Cardiac fibroblast (primary cell): ENCODE measurements at regions not wholly inside any gene's neighbourhood (a gene's known extent, or its start where the extent isn't known, plus 50 kb on each side); places are given as distances from the start of the nearest gene placed in this dataset.

ENCODE experiments used
- DNase-seq, 2 donors: peaks; one replicate each; pipeline versions ENCODE4 v3.0.0 to v3.0.0-alpha.2; 2010; ENCODE audit warnings: low read depth in 2 of 2
- H3K4me3 ChIP-seq, 2 donors: replicated peaks in 1 of 2; 1 replicate in 1 of 2; 2 replicates in 1 of 2; pipeline ENCODE4 v1.5.1; 2011; ENCODE audit warnings: low read depth in 2 of 2, low read length in 2 of 2, mild to moderate bottlenecking in 2 of 2, moderate library complexity in 1 of 2
- TF ChIP-seq, protein P1 (sequence below): IDR thresholded peaks from one replicate; pipeline ENCODE4 v1.5.1; 2011; ENCODE audit warnings: low read depth, mild to moderate bottlenecking, low read length, inconsistent platforms

- TF ChIP-seq, protein P1, sequence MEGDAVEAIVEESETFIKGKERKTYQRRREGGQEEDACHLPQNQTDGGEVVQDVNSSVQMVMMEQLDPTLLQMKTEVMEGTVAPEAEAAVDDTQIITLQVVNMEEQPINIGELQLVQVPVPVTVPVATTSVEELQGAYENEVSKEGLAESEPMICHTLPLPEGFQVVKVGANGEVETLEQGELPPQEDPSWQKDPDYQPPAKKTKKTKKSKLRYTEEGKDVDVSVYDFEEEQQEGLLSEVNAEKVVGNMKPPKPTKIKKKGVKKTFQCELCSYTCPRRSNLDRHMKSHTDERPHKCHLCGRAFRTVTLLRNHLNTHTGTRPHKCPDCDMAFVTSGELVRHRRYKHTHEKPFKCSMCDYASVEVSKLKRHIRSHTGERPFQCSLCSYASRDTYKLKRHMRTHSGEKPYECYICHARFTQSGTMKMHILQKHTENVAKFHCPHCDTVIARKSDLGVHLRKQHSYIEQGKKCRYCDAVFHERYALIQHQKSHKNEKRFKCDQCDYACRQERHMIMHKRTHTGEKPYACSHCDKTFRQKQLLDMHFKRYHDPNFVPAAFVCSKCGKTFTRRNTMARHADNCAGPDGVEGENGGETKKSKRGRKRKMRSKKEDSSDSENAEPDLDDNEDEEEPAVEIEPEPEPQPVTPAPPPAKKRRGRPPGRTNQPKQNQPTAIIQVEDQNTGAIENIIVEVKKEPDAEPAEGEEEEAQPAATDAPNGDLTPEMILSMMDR, result no peak
- H3K4me3 ChIP-seq, result no peak overlapping the region
- no peak for DNase-seq
Measured at GRCh38 chrX:113986427-113986826, 597.5 kb upstream of the HTR2C start.

DNA sequence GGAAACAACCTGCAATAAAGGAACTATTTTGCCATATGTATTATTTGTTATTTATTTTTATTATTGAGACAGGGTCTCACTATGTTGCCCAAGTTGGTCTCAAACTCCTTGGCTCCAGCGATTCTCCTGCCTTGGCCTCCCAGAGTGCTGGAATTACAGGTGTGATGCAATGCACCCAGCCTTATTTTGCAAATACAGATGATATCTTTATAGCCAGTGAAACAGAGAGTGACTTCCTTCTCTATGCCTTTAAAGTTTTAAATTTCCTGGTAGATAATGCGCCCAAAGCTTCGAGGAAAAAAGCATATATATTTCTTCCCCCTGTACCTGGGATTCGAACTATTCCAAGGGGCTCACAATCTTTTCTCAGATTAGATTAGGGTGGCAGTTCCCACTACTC lies 601.1 kb upstream of the HTR2C start:
- TF ChIP-seq, protein P1, result no peak
- DNase-seq, result no peak

DNA sequence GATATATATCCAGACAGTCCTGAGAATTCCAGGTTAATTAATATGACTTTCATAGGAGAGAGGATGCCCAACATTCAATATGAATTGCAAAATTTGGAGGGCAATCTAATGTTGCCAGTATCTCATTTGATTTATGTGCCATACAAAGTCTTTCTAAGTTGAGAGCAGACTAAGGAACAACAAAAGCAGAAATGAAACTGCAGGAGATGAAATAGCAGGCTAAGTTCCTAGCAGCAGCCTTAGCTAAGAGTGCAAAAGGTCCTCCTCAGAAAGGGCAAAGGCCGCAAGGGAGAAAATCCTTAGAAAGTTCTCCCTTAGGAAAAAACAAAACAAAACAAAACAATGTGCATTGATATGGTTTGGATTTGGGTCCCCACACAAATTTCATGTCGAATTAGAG lies 602.9 kb upstream of the HTR2C start:
- no peak for DNase-seq
- H3K4me3 ChIP-seq, result no peak overlapping the region
- TF ChIP-seq, protein P1, result no peak

More for the DNA sequence above, 601.1 kb upstream of the HTR2C start:
- no peak overlapping the region for H3K4me3 ChIP-seq

GRCh38 chrX:113977887-113978286 lies 606.0 kb upstream of the HTR2C start:
- TF ChIP-seq, protein P1, result no peak

GRCh38 chrX:113975441-113975840 lies 608.4 kb upstream of the HTR2C start:
- TF ChIP-seq, protein P1, result no peak
- H3K4me3 ChIP-seq, result no peak overlapping the region
- DNase-seq, result no peak

More at GRCh38 chrX:113977887-113978286, 606.0 kb upstream of the HTR2C start:
- no peak for DNase-seq
- H3K4me3 ChIP-seq, result no peak overlapping the region

DNA sequence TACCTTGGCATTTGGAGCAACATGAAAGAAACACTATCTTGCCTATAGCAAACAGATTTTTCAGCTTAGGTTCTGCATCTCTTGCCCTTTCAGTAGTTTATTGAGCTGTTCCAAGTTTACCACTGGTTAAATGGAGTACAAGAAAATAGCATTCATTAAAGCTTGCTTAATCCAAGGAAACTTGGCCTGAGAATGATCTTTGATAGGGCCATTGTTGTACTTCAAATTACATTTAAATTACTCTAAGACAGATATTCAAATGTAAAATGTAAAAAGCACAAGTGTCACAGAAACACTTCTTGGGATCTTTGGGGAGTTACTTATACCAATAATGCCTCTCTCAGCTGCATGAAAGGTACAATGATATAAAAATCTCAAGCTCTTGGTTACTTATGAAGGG lies 609.0 kb upstream of the HTR2C start:
- no peak for DNase-seq
- TF ChIP-seq, protein P1, result no peak
- no peak overlapping the region for H3K4me3 ChIP-seq

DNA sequence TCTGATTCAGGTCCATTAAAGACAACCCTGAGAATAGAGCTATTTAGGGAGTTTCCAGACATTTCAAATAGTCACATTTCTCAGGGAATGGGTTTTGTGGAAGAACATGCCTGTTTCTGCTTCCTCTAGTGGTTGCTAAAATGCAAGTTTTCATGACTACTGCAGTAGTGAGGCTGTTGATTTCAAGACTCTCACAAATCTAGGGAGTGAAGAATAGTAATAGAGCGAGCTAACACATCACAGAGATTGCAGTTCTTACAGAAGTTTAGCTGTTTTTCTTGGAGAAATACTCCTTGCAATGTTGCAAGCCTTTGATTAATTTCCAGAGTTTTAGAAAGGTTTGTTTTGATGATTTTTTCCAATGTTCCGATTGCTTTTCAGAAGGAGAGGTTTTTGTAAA lies 610.2 kb upstream of the HTR2C start:
- no peak for DNase-seq
- TF ChIP-seq, protein P1, result no peak
- H3K4me3 ChIP-seq, result no peak overlapping the region
